HepG2 (cell line): ENCODE measurements at regions not wholly inside any gene's neighbourhood (a gene's known extent, or its start where the extent isn't known, plus 50 kb on each side); places are given as distances from the start of the nearest gene placed in this dataset.

Experiments used
- ATAC-seq: fragments of 200-7000 bp; cut with Tn5 transposase; 3 replicates; pipeline ENCODE4 v1.9.1; 2020; ENCODE audit warnings: mild to moderate bottlenecking, moderate library complexity
- BruUV-seq: library from RNA; stranded (reverse); fragments of 400-500 nt; replicated peaks from 2 replicates; lab custom pipeline; 2021; lab: Mats Ljungman, UMichigan
- CTCF ChIA-PET: fragments of 300-600 bp; formaldehyde crosslinking; extraction: SDS; loops from one replicate; lab custom pipeline; 2021; ENCODE audit warnings: low total read pairs, inconsistent platforms, low intra/inter-chr PET ratio; lab: Yijun Ruan, JAX
- POLR2A ChIA-PET: fragments of 350-600 bp; sonication (Branson Sonifier 250); formaldehyde crosslinking; loops from one replicate; lab custom pipeline; 2020; ENCODE audit warnings: antibody characterized with exemption, inconsistent platforms; lab: Yijun Ruan, JAX
- DNase-seq: peaks from one replicate; pipeline ENCODE4 v3.0.0-alpha.2; 2015; ENCODE audit warnings: low spot score
- FAIRE-seq: peaks from 3 replicates; lab custom pipeline; 2011; peaks lifted over from hg19 to GRCh38; lab: Jason Lieb, UNC
- H2AFZ ChIP-seq: one replicate; pipeline ENCODE4 v1.6.1; 2011; ENCODE audit warnings: low read length, inconsistent platforms
- H3K27ac ChIP-seq: fragments of 300-600 bp; 3 replicates; pipeline ENCODE4 v1.8.0; 2011; ENCODE audit warnings: mixed run types, mild to moderate bottlenecking, mixed read lengths, low read length, inconsistent platforms; ENCODE audit not compliant: insufficient read depth; ENCODE audit errors: extremely low read length
- H3K27me3 ChIP-seq, 2 experiments: fragments of 200-600 bp in 1 of 2; 2 replicates in 1 of 2; 3 replicates in 1 of 2; pipeline versions ENCODE4 v1.6.0 to v1.8.0; 2011; ENCODE audit warnings: low read length in 2 of 2, mild to moderate bottlenecking in 2 of 2, moderate library complexity in 2 of 2, inconsistent platforms in 1 of 2; ENCODE audit not compliant: insufficient read depth in 2 of 2, control insufficient read depth in 1 of 2
- H3K36me3 ChIP-seq, 2 experiments: fragments of 200-600 bp in 1 of 2; replicated peaks in 1 of 2; 2 replicates in 1 of 2; 3 replicates in 1 of 2; pipeline versions ENCODE4 v1.5.1 to v1.8.0; 2011; ENCODE audit warnings: low read length in 2 of 2, inconsistent platforms in 1 of 2; ENCODE audit not compliant: insufficient read depth in 2 of 2, control insufficient read depth in 1 of 2
- H3K4me1 ChIP-seq: 2 replicates; pipeline ENCODE4 v1.5.1; 2012; ENCODE audit warnings: low read length, inconsistent platforms; ENCODE audit not compliant: insufficient read depth
- H3K4me2 ChIP-seq: 2 replicates; pipeline ENCODE4 v1.6.0; 2011; ENCODE audit warnings: low read depth, low read length, inconsistent platforms
- H3K4me3 ChIP-seq, 3 experiments: fragments of 200-600 bp in 1 of 3; sonication (generic), shearing (Covaris generic) in 1 of 3; replicated peaks in 1 of 3; 2 replicates each; pipeline ENCODE4 v1.5.1; 2011 to 2016; ENCODE audit warnings: low read length in 3 of 3, inconsistent platforms in 2 of 3, low read depth in 2 of 3, mild to moderate bottlenecking in 2 of 3, control low read depth in 1 of 3, mixed read lengths in 1 of 3; ENCODE audit not compliant: insufficient read depth in 1 of 3
- H3K79me2 ChIP-seq: one replicate; pipeline ENCODE4 v1.6.1; 2011; ENCODE audit warnings: low read length, inconsistent platforms; ENCODE audit not compliant: insufficient read depth
- H3K9ac ChIP-seq: 2 replicates; pipeline ENCODE4 v1.6.0; 2011; ENCODE audit warnings: mild to moderate bottlenecking, low read depth, low read length, inconsistent platforms; ENCODE audit not compliant: insufficient read depth
- H3K9me3 ChIP-seq: 2 replicates; pipeline ENCODE4 v1.5.1; 2012; ENCODE audit warnings: mild to moderate bottlenecking, low read length
- H4K20me1 ChIP-seq: 2 replicates; pipeline ENCODE4 v1.6.0; 2011; ENCODE audit warnings: inconsistent platforms, mild to moderate bottlenecking, low read length, moderate library complexity; ENCODE audit not compliant: insufficient read depth
- FOXA1 ChIP-seq, 2 experiments: fragments of 450-650 bp in 1 of 2; sonication (generic) in 1 of 2; formaldehyde crosslinking in 1 of 2; IDR thresholded peaks; 2 replicates each; pipeline versions ENCODE4 v1.4.0 to v1.6.1; 2016 to 2020; ENCODE audit warnings: missing genetic modification reagents in 1 of 2
- FOXA3 ChIP-seq: IDR thresholded peaks from 2 replicates; pipeline ENCODE4 v1.6.1; 2016; ENCODE audit warnings: missing genetic modification reagents, missing compliant biosample characterization
- GATA4 ChIP-seq: sonication (generic); IDR thresholded peaks from 2 replicates; pipeline ENCODE4 v1.6.1; 2016; ENCODE audit warnings: antibody characterized with exemption, low read depth, borderline replicate concordance
- REL ChIP-seq: sonication (generic); formaldehyde crosslinking; conservative IDR thresholded peaks from 2 replicates; pipeline ENCODE4 v1.8.0; 2022; ENCODE audit warnings: mild to moderate bottlenecking, missing genetic modification reagents, moderate library complexity
- REXO4 ChIP-seq: sonication (generic); formaldehyde crosslinking; IDR thresholded peaks from 2 replicates; pipeline ENCODE4 v1.8.0; 2022; ENCODE audit warnings: missing genetic modification reagents, mild to moderate bottlenecking, borderline replicate concordance
- TRIM24 ChIP-seq: sonication (generic); formaldehyde crosslinking; IDR thresholded peaks from 2 replicates; pipeline ENCODE4 v1.8.0; 2022; ENCODE audit warnings: mild to moderate bottlenecking, missing genetic modification reagents
- ZNF224 ChIP-seq: sonication (generic); formaldehyde crosslinking; IDR thresholded peaks from 2 replicates; pipeline ENCODE4 v1.5.0; 2020; ENCODE audit warnings: mild to moderate bottlenecking, missing genetic modification reagents
- ZNF317 ChIP-seq: sonication (generic); formaldehyde crosslinking; IDR thresholded peaks from 2 replicates; pipeline ENCODE4 v1.5.0; 2020; ENCODE audit warnings: mild to moderate bottlenecking, missing genetic modification reagents
- ZNF530 ChIP-seq: sonication (generic); formaldehyde crosslinking; IDR thresholded peaks from 2 replicates; pipeline ENCODE4 v1.5.0; 2020; ENCODE audit warnings: low read depth, mild to moderate bottlenecking, missing genetic modification reagents
- ZNF629 ChIP-seq: sonication (generic); formaldehyde crosslinking; conservative IDR thresholded peaks from 2 replicates; pipeline ENCODE4 v1.5.0; 2020; ENCODE audit warnings: missing genetic modification reagents
- ZNF737 ChIP-seq: sonication (generic); formaldehyde crosslinking; IDR thresholded peaks from 2 replicates; pipeline ENCODE4 v1.5.0; 2020; ENCODE audit warnings: missing genetic modification reagents, mild to moderate bottlenecking, borderline replicate concordance
- ZNF747 ChIP-seq: sonication (generic); formaldehyde crosslinking; IDR thresholded peaks from 2 replicates; pipeline ENCODE4 v1.8.1; 2023; ENCODE audit warnings: missing genetic modification reagents, mild to moderate bottlenecking, borderline replicate concordance
- ZNF839 ChIP-seq: sonication (generic); formaldehyde crosslinking; IDR thresholded peaks from 2 replicates; pipeline ENCODE4 v1.4.0; 2020; ENCODE audit warnings: missing genetic modification reagents, mild to moderate bottlenecking, borderline replicate concordance
- ZSCAN9 ChIP-seq: IDR thresholded peaks from 2 replicates; pipeline ENCODE4 v1.6.1; 2016; ENCODE audit warnings: borderline replicate concordance
- WGBS: methylation state at CpG from one replicate; pipeline ENCODE4 v1.1.6; 2017; ENCODE audit warnings: low lambda C conversion rate; 5-methylcytosine and 5-hydroxymethylcytosine counted together
- in situ Hi-C: cut with HindIII; loops from 2 replicates; pipeline ENCODE4 v1.10.0; 2017; ENCODE audit warnings: low pct_unique_long_range_greater_than_20kb; ENCODE audit not compliant: extremely low pct_ligation_motif_present
- intact Hi-C: fragments of 100-400 bp; cut with micrococcal nuclease; formaldehyde crosslinking; loops from one replicate; pipeline ENCODE4 v1.10.0; 2022; ENCODE audit not compliant: unreplicated experiment
- TF ChIP-seq, protein P1 (sequence below): sonication (generic); formaldehyde crosslinking; IDR thresholded peaks from 2 replicates; pipeline ENCODE4 v1.8.0; 2022; ENCODE audit warnings: mild to moderate bottlenecking, missing genetic modification reagents
- TF ChIP-seq, protein P2 (sequence below): sonication (generic); formaldehyde crosslinking; IDR thresholded peaks from 2 replicates; pipeline ENCODE4 v1.8.1; 2023; ENCODE audit warnings: mild to moderate bottlenecking, missing genetic modification reagents, borderline replicate concordance
- TF ChIP-seq, protein P3 (sequence below): sonication (generic); formaldehyde crosslinking; IDR thresholded peaks from 2 replicates; pipeline ENCODE4 v1.8.1; 2022; ENCODE audit warnings: low read depth, mild to moderate bottlenecking, missing genetic modification reagents

DNA sequence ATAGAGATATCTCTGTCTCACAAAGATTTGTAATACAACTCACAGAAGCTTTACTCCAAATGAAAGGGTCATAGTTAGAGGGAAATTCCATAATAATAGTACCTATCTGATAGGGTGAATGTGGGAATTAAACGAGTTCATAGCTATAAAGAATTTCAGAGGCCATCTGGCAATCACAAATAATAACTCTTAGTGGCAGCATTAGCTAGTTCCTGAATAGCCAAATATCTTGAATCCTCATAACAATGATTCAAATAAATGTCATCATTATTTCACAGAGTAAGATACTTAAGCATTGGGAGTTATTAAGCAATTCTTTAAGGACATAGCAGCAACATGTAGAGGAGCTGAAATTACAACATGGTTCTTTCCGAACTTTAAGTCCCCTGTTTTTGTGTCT, 1265.0 kb upstream of the PIK3C3 start (continued):
- TF ChIP-seq ZNF747 (CRISPR knock-in tag) (no peak), ZNF629 (CRISPR knock-in tag) (no peak)

DNA sequence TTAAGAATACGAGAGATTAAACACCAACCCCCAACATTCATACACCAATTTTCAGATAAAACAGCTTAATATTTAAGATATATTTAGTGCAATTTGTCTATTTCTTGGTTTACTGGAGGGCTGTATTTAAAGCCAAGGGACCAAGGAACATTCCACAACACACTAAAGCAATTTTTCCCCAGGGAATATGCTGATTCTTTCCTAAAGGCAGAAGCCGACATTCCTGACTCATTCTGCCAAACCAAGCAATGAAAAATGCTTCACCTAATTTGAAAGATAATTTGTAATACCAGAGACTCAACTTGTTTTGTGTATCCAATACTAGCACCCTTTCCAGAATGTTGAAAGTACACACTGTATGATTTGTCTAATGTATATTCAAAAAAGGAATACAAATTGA, 1267.6 kb upstream of the PIK3C3 start:
- ChIA-PET CTCF (no interaction called here), POLR2A (no interaction called here)
- ATAC-seq = no peak
- H3K4me3 ChIP-seq = no peak overlapping the region
- in situ Hi-C loops (no loop called here), intact Hi-C loops (no loop called here)
- H3K9me3 ChIP-seq = no peaks in the 10 kb centered on the region
- H4K20me1 ChIP-seq = no peaks in the 10 kb centered on the region
- H2AFZ ChIP-seq = no peak overlapping the region
- H3K4me2 ChIP-seq = no peak overlapping the region
- no peaks in the 10 kb centered on the region for H3K36me3 ChIP-seq
- no peaks in the 10 kb centered on the region for H3K27me3 ChIP-seq
- 7% methylated on average over 2 of the region's 2 CpGs for WGBS
- no peak overlapping the region for H3K27ac ChIP-seq
- TF ChIP-seq ZSCAN9 (no peak), GATA4 (no peak), ZNF317 (CRISPR knock-in tag) (no peak), TRIM24 (CRISPR knock-in tag) (no peak), REXO4 (no peak), REL (CRISPR knock-in tag) (no peak), ZNF737 (no peak), FOXA1 (IDR thresholded peaks at IDR 0.05) (no peak), FOXA1 (CRISPR knock-in tag; IDR thresholded peaks at IDR 0.05) (no peak), ZNF530 (CRISPR knock-in tag) (no peak), ZNF839 (CRISPR knock-in tag) (no peak), ZNF224 (CRISPR knock-in tag) (no peak), FOXA3 (CRISPR knock-in tag) (no peak)
- TF ChIP-seq, protein P1, sequence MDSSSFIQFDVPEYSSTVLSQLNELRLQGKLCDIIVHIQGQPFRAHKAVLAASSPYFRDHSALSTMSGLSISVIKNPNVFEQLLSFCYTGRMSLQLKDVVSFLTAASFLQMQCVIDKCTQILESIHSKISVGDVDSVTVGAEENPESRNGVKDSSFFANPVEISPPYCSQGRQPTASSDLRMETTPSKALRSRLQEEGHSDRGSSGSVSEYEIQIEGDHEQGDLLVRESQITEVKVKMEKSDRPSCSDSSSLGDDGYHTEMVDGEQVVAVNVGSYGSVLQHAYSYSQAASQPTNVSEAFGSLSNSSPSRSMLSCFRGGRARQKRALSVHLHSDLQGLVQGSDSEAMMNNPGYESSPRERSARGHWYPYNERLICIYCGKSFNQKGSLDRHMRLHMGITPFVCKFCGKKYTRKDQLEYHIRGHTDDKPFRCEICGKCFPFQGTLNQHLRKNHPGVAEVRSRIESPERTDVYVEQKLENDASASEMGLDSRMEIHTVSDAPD = no peak
- TF ChIP-seq, protein P2, sequence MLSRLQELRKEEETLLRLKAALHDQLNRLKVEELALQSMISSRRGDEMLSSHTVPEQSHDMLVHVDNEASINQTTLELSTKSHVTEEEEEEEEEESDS = no peak
- TF ChIP-seq, protein P3, sequence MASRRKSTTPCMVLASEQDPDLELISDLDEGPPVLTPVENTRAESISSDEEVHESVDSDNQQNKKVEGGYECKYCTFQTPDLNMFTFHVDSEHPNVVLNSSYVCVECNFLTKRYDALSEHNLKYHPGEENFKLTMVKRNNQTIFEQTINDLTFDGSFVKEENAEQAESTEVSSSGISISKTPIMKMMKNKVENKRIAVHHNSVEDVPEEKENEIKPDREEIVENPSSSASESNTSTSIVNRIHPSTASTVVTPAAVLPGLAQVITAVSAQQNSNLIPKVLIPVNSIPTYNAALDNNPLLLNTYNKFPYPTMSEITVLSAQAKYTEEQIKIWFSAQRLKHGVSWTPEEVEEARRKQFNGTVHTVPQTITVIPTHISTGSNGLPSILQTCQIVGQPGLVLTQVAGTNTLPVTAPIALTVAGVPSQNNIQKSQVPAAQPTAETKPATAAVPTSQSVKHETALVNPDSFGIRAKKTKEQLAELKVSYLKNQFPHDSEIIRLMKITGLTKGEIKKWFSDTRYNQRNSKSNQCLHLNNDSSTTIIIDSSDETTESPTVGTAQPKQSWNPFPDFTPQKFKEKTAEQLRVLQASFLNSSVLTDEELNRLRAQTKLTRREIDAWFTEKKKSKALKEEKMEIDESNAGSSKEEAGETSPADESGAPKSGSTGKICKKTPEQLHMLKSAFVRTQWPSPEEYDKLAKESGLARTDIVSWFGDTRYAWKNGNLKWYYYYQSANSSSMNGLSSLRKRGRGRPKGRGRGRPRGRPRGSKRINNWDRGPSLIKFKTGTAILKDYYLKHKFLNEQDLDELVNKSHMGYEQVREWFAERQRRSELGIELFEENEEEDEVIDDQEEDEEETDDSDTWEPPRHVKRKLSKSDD = no peak
- H3K4me1 ChIP-seq = no peaks in the 10 kb centered on the region
- H3K9ac ChIP-seq = no peak overlapping the region
- no peak for FAIRE-seq
- no peaks in the 10 kb centered on the region for H3K79me2 ChIP-seq
- BruUV-seq = no TSS peak
- no peak for DNase-seq
